ENCODE measurements at regions not wholly inside any gene's neighbourhood (a gene's known extent, or its start where the extent isn't known, plus 50 kb on each side); places are given as distances from the start of the nearest gene placed in this dataset.
A peak's percentile ranks its signal among the peaks of the same experiment; 100 is the strongest.

DNA sequence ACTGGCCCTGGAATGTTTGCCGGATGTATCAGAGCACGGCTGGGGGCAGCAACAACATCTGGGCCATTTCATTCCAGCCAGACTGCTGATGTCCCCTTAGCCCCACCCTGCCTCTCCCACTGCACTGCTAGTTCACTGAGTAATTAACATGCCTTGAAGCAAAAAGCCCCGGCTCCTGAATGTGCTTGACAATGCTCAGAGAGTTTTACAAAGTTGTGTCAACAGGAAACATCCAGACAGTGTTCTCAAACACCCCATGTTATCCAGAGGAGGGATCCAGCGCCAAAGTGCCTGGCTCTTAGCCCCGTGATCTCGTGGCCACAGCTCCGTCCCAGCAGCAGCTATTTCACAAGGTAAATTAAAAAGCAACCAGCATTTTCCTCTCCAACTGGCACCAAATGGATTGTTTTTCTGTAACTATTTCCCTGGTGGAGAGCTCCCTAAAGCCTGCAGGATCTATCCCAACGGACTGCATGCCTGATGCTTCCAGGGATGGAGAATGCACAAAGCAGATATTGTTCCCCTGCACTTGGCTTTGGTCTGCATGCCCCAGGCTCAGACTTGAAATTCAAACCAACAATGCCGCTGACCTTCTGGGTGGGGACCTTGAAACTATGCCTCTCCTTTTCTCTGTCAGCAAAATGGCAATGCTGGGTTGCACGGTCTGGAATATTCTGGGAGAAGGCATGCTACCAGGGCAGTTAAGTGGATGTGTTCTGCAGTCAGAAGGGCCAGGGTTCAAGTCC lies 115.6 kb upstream of the CDH5 start:
- TF ChIP-seq, protein P1, sequence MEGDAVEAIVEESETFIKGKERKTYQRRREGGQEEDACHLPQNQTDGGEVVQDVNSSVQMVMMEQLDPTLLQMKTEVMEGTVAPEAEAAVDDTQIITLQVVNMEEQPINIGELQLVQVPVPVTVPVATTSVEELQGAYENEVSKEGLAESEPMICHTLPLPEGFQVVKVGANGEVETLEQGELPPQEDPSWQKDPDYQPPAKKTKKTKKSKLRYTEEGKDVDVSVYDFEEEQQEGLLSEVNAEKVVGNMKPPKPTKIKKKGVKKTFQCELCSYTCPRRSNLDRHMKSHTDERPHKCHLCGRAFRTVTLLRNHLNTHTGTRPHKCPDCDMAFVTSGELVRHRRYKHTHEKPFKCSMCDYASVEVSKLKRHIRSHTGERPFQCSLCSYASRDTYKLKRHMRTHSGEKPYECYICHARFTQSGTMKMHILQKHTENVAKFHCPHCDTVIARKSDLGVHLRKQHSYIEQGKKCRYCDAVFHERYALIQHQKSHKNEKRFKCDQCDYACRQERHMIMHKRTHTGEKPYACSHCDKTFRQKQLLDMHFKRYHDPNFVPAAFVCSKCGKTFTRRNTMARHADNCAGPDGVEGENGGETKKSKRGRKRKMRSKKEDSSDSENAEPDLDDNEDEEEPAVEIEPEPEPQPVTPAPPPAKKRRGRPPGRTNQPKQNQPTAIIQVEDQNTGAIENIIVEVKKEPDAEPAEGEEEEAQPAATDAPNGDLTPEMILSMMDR (IDR thresholded peaks at IDR 0.05): no peak
- TF ChIP-seq POLR2AphosphoS5 (IDR thresholded peaks at IDR 0.05) (peak; percentile 60 to 64), POLR2A (IDR thresholded peaks at IDR 0.05; ENCODE audit: low read depth) (no peak)
